HG02642 (cell line): ENCODE measurements at regions not wholly inside any gene's neighbourhood (a gene's known extent, or its start where the extent isn't known, plus 50 kb on each side); places are given as distances from the start of the nearest gene placed in this dataset.

ENCODE experiments used
- ATAC-seq: cut with Tn5 transposase; IDR thresholded peaks from one replicate; pipeline ENCODE4 v1.9.1; 2021; ENCODE audit warnings: mild to moderate bottlenecking; ENCODE audit not compliant: unreplicated experiment, poor library complexity

GRCh38 chr17:77001487-77001886 lies 133.3 kb downstream of the MGAT5B start:
- ATAC-seq, result no peak

GRCh38 chr17:77002103-77003045 lies 134.2 kb downstream of the MGAT5B start:
- ATAC-seq, result no peak

- ATAC-seq, result no peak
Observed at GRCh38 chr17:77003699-77004098, 135.5 kb downstream of the MGAT5B start.

- ATAC-seq, result no peak
Observed at GRCh38 chr17:77006971-77007649, 133.7 kb upstream of the SEC14L1 start.

- no peak for ATAC-seq
Observed at GRCh38 chr17:77009877-77010276, 130.9 kb upstream of the SEC14L1 start.

- ATAC-seq, result no peak
Observed at GRCh38 chr17:77010667-77011066, 130.1 kb upstream of the SEC14L1 start.

GRCh38 chr17:77011173-77012011 lies 129.4 kb upstream of the SEC14L1 start:
- ATAC-seq, result no peak

GRCh38 chr17:77018504-77018903 lies 122.3 kb upstream of the SEC14L1 start:
- no peak for ATAC-seq

GRCh38 chr17:77019893-77020379 lies 120.8 kb upstream of the SEC14L1 start:
- no peak for ATAC-seq

- ATAC-seq, result no peak
Observed at GRCh38 chr17:77020973-77021372, 119.8 kb upstream of the SEC14L1 start.

- ATAC-seq, result no peak
Observed at GRCh38 chr17:77022766-77023165, 118.0 kb upstream of the SEC14L1 start.

GRCh38 chr17:77025781-77026180 lies 115.0 kb upstream of the SEC14L1 start:
- no peak for ATAC-seq

GRCh38 chr17:77027271-77027889 lies 113.4 kb upstream of the SEC14L1 start:
- ATAC-seq, result no peak

- ATAC-seq, result no peak
Observed at GRCh38 chr17:77028900-77029299, 111.9 kb upstream of the SEC14L1 start.

- ATAC-seq, result no peak
Observed at GRCh38 chr17:77032929-77033328, 107.8 kb upstream of the SEC14L1 start.

- no peak for ATAC-seq
Observed at GRCh38 chr17:77033892-77034404, 106.8 kb upstream of the SEC14L1 start.

GRCh38 chr17:77034677-77035424 lies 105.9 kb upstream of the SEC14L1 start:
- ATAC-seq, result no peak

GRCh38 chr17:77035526-77035925 lies 105.2 kb upstream of the SEC14L1 start:
- ATAC-seq, result no peak
